HG02938 (cell line): ENCODE measurements at regions not wholly inside any gene's neighbourhood (a gene's known extent, or its start where the extent isn't known, plus 50 kb on each side); places are given as distances from the start of the nearest gene placed in this dataset.
A peak's percentile ranks its signal among the peaks of the same experiment; 100 is the strongest.

Experiments used
- ATAC-seq: cut with Tn5 transposase; IDR thresholded peaks from one replicate; pipeline ENCODE4 v1.9.1; 2021; ENCODE audit warnings: mild to moderate bottlenecking, moderate library complexity; ENCODE audit not compliant: unreplicated experiment

DNA sequence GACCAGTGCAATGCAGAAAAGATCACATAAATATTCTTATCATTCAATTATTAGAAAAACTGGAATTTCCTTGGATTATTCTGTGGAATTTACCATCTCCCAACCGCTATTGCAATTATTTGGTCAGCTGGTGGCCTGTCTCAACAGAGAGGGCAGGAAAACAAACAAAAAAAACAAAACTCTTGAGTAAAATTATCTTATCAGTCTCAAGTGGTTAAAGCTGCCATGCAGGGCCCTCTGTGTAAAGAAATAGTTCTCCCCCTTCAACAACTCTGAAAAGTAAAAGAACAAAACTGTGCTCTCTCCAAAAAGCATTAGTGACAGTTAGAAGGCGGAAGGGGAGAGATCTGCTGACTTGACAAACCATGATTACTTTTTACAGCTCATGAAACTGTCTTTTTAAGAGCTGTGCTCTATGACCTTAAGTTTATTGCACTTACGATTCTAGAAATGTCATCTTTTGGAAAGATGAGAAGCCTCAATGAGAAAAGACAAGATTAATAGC lies 152.3 kb downstream of the DLEU7 start:
- no peak for ATAC-seq

DNA sequence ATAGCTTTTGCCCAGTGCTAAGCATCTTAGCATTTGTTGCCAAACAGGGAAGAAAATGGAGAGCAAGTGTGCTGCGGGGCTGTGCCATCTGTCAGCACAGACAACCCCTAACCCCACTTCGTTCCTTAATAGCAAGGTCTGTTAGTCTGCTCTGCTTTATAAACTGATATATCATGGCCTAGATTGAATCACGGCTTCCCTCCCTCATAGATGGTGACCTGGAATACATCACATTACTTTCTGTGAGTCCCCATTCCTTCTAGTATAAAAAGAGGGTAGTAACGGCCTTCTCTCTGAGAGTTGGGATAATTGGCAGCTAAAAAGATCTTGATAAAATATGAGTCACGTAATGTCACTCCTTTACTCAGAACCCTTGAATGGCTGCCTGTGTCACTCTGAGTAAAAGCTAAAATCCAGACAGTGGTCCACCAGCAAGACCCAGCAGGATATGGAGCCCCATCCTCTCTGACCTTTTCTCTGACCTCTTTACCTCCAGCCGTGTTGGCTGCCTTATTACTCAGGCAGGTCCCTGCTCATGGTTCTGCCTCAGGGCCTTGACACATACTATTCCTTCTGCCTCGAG lies 151.7 kb downstream of the DLEU7 start:
- no peak for ATAC-seq

DNA sequence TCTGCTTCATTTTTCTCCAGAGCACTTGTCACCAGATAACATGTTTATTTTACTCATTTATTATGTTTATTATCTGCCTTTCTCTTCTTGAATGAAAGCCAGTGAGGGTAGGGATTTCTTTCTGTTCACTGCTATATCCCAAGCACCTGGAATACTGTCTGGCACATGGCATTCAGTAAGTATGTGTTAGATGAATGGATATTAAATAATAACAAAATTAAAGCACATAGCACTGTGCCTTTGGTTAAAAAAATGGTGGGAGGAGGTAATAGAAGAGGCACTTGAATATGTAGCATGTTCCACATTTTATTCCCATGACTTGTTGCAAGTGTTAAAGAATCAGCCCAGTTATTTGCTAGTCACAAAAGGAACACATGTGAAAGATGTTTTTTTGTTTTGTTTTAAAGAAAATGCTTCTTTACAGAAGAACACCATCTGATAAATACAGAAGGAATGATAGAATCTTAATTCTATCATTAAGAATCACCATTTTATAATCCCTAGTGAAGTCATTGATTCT lies 151.0 kb downstream of the DLEU7 start:
- ATAC-seq, result no peak

DNA sequence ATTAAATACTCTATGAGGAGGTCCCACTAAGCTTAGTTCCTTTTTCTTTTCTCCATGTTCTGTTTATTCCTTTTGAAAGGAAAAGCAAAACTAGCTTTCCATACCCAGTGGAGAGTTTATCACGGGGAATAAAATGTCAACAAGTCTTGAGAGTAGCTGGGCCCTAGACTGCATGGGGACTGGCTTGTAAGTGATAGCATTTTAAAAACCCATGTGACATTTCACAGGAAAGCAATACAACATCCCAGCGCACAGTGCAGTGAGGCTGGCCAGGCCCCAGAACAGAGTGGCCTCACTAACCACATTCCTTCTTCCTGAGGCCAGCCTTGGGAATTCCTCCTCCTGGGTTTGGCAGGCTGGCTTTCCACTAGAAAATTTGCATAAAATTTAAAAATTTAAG lies 149.8 kb downstream of the DLEU7 start:
- no peak for ATAC-seq

DNA sequence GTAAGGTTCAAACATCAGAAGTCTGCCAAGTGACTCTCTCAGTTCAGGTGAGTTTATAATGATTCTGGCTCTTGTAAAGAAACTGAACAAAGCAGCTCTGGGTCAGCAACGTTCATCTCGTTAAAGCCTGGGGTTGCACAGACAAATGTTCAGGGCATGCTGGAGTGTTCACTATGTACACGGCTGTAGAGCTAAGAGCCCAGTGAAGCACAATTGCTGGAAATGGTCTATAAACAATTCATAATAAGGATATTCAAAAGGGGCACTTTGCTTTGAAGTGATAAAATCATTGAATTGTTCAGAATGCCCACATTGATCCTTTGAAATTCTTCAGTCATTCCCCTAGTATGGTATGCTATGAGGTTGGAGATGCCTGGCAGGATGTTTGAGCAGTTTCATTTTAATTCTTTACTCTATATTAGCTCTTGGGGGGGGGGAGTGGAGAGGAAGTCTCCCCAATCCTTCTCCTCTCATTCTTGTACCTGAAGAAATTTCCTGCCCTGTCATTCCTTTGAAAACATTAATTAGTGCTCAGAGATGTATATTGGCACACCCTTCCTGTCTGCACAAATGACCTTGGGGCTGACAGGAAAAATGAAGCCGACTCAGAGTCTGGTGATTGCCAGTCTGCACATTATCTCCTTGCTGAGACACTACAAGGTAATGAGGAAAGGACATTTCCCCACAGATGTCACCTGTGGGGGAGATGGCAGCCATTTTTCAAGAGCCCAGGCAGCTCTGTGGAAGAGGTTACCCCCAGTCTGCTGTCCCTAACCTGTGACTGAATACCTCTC lies 145.5 kb downstream of the DLEU7 start:
- no peak for ATAC-seq

DNA sequence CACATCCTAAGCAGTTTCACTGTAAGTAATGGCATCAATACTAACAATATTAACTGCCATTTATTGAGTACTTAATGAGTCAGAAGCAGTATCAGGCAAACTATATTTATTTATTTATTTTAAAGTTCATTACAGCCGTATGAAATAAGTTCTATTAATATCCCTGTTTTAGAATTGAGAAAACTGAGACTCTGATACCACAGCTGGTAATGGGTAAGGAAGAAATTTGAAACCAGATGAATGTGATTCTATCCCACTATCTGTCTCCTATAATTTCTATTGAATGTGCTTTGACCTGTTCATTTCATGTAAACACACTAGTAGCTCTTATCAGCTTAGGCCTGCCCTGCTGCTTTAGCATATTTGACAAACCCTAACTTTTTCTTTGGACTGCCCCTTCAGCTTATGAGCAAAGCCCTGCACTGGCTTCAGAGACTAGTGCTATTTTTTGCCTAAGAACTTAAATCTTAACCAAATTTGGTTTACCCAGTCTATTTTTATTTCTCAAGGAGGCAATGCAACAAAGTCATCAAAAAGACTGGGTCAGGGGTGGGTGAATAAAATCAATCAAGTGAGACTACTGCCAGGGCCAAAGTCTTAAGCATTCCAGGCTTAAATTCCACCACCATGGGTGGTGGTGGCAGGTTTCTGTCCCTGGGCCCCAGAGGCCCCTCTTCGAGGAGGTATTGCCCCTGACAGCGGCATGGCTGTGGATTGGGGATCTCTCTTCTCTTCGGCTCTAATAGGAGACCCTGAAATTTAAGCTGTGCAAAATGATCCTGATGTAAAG lies 143.4 kb downstream of the DLEU7 start:
- ATAC-seq, result no peak

DNA sequence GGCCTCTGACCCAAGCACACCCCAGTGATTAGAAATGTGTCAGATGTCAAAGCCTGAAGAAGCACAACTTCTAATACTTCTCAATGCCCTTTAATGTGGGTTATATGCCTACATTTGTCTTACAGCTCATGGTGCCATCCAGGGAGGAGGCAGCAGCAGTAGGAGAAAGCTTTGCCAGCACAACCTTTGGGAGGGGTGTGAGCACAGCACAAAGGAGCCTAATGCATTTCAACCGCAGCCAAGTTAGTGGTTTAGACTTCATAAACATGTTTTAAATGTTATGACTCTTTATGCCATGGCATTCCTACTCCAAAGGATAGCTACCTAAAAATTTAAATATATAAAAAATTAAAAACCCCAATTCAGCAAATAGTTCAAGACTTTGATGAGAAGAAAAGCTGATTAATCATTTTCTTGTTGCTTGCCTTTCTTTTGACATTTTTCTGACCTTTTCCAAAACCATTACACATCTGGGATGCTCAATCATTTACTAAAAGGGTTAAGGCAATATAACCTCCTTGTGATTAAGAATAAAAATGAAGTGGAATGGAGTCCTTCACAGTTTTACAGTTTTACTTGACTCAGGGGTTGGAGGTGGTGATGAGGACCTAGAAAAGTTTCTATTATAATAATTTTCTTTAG lies 142.7 kb downstream of the DLEU7 start:
- ATAC-seq, result no peak

DNA sequence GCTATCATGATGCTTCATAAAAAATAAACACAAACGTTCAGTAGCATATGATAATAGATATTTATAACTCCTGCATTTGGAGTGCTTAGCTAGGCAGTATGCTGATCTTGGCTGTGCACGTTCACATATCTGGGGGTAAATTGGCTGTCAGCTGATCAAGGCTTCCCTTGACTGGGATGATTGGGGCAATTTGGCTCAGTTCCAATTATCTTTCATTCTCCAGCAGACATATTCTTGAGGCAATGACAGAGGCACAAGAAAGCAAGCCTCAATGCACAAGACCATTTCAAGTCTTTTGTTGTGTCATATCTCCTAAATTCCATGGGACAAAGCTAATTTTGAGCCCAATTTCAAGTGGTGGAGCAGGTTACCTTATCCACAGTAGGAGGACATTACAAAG lies 142.0 kb downstream of the DLEU7 start:
- ATAC-seq, result no peak

DNA sequence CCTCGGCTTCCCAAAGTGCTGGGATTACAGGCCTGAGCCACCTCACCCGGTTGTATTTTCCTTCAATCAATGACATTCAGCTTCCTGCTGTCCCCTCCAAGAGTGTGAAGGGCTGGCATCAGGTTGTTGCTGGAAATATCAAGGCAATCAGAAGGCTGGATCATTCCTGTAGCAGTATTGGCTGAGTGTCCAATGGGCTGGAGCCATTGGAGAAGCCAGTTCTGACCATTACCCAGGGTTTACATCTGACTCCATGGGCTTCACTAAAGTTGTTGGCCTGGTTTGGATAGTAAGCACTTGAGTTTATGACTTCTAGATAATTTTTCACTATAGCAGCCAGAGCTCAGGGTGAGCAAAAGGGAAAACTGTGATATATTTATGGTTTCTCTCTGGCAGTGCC lies 137.0 kb downstream of the DLEU7 start:
- ATAC-seq, result no peak

DNA sequence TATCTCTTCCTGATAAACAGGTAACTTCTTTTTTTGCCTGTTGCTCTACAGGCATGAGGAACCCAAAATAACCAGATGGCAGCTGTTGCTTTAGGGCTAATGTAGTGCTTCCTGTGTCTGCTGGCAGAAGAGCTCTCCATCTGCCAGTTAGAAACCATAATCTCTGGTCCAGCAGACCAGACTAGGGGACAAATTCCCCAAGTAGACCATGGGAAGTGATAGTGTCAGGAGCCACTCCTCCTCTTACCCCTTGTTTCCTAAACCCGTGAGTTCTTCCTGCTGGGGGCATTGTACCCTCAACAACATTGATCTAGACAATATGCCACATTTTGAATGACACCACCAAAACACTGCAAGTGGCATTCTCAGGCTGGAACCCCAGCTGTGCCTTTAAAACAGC lies 135.9 kb downstream of the DLEU7 start:
- ATAC-seq, result no peak

DNA sequence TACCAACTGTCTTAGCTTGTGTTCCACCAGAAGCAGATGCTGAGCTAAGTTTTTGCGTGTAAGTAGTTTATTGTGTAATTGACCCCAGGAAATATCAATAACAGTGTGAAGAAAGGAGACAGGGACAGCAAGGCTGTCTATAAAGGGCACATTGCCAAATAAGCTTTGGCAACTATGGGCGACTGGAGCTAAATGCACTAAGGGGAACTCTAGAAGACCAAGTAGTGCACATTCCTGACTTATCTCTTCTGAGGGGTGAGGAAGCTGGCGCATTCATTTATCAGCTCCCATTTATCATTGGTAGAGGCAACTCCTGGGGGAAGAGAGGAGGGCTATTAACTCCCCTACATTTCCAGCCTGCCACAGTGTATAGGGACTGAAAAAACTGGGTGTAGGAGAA lies 135.0 kb downstream of the DLEU7 start:
- ATAC-seq, result no peak

DNA sequence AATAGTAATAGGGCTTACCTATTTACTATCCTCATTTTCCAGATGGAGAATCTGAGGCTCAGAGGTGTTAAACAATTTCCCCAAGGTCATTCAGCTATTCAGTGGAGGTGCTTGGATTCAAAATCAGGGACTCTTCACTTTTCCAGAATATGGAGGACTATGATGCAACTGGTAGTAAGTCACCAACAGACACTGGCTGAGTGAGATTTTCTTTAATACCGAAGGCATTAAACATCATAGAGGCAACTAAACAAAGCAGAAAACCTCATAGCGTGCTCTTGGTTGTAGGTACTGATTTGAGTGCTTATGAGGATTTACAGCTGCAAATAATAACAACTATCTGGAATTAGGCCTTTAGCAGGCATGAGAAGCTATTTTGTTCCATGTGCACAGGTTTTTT lies 134.4 kb downstream of the DLEU7 start:
- no peak for ATAC-seq

DNA sequence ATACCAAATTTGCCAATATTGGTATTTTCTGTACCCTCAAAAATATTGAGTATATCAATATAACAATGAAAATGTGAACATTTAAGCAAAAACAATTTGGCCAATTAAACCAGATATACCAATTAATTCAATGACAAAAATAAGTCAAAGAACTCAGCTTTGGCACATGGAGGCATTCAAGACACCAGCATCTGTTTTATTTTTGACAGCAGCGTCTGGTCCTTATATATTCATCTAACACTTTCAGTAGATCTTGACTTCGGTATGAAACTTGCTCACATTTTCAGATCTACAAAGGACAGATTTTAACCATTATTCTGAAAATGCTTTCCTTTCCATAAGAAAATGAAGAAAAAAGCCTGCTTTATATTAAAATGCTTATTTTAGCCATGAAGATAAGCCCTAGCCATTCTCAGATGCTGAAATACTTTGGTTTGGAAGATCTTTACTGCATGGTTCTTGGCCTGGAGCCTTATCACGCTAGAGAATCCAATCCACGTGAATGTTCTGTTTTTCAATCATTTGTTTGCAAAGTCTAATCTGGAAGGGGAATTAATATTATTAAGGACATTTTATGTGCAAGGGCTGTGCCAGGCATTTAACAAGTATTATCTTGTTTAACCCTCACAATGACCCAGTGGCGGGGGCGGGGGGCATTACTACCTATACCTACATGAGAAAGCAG lies 132.2 kb downstream of the DLEU7 start:
- ATAC-seq, result no peak

DNA sequence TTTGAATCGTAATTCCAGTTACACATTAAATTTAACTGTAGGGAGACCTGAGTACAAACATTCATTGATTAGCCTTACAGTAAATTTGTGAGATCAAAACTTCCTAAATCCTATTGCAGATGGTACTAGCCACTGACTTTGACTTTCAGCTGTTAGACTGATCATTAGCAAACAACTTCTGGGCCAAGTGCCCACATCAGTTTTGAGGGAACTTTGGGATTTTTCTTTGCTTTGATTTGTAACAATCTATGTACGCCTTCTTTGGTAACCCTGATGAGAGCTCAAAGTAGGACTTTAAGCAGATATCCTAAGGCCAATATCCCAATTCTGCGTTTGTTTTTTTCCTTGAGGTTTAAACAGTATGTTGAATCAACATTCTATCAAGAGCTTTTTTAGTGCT lies 131.5 kb downstream of the DLEU7 start:
- no peak for ATAC-seq

DNA sequence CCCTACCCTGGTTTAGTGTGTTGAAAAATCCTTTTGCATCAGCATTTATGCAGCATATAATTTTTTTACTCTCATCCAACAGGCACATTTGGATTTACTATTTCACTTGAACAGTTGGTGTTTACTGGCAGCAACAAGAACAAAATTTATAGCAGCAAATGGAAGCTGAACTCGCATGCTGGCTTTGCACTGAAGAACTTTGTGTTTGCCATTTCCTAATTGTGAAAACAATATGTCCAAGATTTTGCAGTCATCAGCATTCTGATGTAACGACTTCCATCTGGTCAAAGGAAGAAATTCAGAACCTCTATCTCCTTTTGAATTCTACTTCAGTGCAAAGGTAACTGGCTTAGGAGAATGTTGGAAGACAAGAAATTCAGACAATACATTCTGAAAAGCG lies 131.0 kb downstream of the DLEU7 start:
- ATAC-seq, result no peak

DNA sequence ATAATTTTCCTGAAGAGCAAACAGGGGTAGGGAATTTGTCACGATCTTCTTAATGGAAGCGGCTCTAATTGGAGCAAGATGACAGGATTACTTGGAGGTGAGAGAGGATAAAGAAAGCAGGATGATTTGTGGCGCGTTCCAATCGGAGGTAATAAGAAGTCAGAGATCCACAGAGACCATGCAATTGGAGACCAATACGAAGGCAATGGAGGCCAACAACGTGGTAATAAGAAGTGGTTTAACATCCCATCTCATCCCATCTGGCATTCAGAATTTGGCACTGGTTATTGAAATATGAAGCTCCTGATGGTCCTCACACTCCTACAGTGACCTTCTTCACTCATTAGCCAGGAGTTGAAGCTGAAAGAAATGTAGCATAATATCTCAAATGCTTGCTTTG lies 130.6 kb downstream of the DLEU7 start:
- ATAC-seq, result no peak

DNA sequence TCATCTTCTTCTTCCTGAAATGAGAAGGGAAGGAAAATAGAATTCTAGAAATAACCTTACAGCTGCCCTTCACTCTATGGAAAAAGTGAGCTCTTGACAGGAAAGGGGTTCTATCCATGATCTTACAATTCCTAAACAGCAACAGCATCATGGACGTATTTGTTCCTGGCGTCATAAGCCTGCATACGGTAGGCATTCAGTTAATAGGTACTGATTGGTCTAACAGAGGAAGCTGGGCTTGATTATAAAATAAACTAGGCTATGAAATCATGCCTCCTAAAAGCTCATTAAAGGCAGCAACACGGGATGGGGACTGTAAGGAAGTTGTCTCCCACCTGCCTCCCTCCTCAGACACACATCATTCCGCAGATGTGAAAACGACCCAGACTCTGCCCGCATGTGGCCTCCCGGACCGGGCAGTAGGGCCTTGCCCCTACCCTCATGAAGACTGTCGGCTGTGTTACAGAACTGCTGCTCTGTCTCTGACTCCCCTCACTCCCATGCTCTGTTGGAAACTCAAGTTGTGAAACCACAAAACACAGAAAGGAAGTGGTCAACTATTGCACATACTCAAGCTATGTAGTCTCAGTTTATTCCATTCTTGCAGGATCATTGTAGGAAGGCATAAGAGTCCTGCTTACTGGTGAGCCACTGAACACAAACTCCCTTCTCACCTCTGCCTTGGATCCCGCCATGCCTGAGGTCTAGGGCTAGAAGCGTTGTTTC lies 129.8 kb downstream of the DLEU7 start:
- ATAC-seq, result peak; percentile 54

DNA sequence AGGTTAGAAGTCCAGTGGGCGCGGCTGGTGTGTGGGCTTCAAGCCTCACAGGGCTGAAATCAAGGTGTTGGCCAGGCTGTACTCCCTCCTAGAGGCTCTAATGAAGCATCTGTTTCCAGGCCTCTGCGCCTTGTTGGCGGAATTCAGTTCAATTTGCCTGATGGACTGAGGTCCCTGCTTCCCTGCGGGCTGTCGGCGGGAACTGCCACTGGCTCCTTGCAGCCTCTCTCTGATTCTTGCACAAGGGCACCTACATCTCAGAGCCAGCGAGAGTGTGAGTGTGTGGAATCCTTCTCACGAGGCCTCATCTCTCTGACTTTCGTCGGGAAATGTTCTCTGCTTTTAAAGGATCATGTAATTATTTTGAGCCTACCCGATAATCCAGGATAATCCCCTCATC lies 128.6 kb downstream of the DLEU7 start:
- ATAC-seq, result no peak

DNA sequence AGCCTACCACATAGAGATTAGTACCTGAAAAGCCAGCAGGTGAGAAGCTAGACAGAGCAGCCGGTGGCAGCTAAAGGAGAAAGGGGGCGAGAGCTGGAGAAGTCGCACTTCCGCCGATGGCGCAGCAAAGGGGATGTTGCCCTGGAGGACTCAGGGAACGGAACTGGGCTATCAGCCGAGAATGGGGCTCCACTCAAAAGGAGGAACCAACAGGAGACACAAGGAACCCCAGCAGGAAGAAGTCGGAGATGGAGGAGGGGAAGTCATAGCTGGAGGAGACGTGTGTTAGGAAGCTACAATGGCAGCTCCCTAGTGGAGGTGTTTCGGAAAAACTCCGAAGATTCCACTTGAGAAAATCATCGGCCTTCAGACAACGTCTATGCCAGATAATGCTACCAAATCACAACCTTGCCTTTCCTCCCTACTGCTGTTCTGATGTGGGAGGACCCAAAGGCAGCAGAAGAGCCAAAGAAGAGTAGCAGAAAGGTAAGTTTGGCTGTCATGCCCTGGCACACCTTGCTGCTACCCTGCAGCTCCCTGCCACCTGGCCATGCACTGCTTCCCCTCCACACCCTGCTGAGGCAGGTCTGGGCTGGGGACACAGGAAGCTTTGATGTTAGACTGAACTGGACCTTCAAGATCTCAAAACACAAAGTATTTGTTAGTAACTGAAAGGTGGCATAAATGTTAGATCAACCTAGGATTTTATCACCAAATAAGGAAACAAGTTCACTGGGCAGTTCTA lies 127.9 kb downstream of the DLEU7 start:
- no peak for ATAC-seq
